Lower leg skin (tissue), 3 donors: ENCODE measurements at regions not wholly inside any gene's neighbourhood (a gene's known extent, or its start where the extent isn't known, plus 50 kb on each side); places are given as distances from the start of the nearest gene placed in this dataset.

ENCODE experiments used
- CTCF ChIP-seq, 3 donors: fragments of 450-650 bp; IDR thresholded peaks; one replicate each; pipeline ENCODE4 v1.5.1; 2016; ENCODE audit warnings: antibody characterized with exemption in 3 of 3, mild to moderate bottlenecking in 3 of 3, moderate library complexity in 2 of 3
- POLR2A ChIP-seq, 2 donors: fragments of 450-650 bp; IDR thresholded peaks; one replicate each; pipeline ENCODE4 v1.6.1; 2016 to 2017; ENCODE audit warnings: antibody characterized with exemption in 2 of 2, mild to moderate bottlenecking in 1 of 2, moderate library complexity in 1 of 2

GRCh38 chr3:111362381-111363009 is 179.5 kb upstream of the CD96 start:
- no peak for TF ChIP-seq CTCF (IDR thresholded peaks at IDR 0.05)
- no peak for TF ChIP-seq POLR2A (IDR thresholded peaks at IDR 0.05)
